ENCODE measurements at regions not wholly inside any gene's neighbourhood (a gene's known extent, or its start where the extent isn't known, plus 50 kb on each side); places are given as distances from the start of the nearest gene placed in this dataset.
"Not testable (repeated sequence)": the region's sequence is repeated elsewhere in the genome, so short reads cannot be mapped to it uniquely, and the experiment has no call there.

- DNase-seq (ENCODE audit: low read depth): no peak
These were observed 343.4 kb downstream of the GPD2 start for GRCh38 chr2:156779416-156780120.

DNA sequence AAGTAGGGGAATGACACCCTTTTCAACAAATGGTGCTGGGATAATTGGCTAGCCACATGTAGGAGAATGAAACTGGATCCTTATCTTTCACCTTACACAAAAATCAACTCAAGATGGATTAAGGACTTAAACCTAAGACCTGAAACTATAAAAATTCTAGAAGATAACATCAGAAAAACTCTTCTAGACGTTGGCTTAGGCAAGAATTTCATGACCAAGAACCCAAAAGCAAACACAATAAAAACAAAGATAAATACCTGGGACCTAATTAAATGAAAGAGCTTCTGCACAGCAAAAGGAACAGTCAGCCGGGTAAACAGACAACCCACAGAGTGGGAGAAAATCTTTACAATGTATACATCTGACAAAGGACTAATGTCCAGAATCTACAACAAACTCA is 345.5 kb downstream of the GPD2 start:
- not testable (repeated sequence) for DNase-seq (ENCODE audit: low read depth)

- no peak for DNase-seq (ENCODE audit: low read depth)
These were observed 348.0 kb downstream of the GPD2 start for GRCh38 chr2:156784020-156784701.

DNA sequence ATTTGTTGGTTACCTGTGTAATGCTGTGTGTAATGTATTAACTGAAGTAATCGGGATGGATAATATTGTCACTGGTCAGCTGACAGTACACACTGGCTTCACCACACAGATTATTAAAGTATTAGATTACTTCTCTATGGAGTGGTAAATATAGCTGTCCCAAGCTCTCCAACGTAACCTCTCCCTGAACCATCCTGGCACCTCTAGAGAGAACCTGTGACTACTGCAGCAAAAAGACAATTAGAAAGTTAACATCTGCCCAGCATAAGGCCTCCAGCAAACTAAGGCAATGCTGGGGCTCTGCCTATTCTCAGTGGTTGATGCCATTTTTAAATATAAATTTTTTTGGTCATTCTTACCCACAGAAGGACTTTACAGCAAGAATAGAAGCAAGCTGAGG is 351.3 kb downstream of the GPD2 start:
- DNase-seq (ENCODE audit: low read depth): no peak

- DNase-seq (ENCODE audit: low read depth): no peak
These were observed 354.3 kb downstream of the GPD2 start for GRCh38 chr2:156790343-156791037.

DNA sequence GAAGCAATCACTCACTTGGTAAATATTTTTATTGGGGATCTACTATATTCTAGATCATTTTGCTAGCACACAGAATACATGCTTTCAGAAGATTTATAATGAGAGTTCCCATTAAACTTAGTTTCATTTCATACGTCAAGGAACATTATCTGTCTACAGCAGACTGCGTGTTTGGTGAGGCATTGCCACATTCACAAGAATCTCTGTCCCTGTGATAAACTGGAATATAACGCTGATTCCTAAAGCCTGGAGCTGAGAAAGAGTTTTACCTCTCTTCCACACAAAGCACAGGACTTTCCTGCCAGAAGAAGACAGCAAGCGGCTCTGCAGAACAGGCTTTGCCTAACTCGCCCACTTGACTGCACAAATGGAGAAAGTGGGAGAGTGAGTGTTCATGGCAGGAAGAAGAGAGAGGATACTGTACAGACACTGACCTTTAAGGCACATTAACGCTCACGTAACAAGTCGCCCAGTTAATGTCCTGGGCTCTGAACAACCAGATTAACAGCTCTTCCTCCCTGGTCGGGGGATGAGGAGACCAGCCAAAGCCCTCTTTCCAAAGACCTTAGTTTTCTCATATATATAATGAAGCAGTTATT is 356.2 kb downstream of the GPD2 start:
- no peak for DNase-seq (ENCODE audit: low read depth)

DNA sequence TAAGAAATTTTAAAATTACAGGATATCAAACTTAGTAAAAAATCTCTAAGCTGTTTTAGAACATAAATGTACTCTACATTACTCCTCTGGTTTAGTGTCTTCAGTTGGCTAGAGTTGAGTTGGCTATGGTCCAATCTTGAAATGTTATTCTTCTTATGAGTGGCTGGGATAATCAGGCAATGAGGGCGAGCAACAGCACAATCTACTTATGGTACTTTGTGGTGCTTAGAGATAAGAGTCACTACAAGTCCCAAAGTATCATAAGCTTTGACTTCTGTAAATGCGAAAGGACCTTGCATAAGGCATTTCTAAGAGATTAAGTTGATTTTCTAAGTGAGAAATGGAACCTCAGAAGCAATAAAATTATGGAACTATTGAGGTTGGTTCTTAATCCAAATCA is 361.7 kb downstream of the GPD2 start:
- DNase-seq (ENCODE audit: low read depth): no peak

- no peak for DNase-seq (ENCODE audit: low read depth)
These were observed 364.0 kb downstream of the GPD2 start for GRCh38 chr2:156800065-156800653.

GRCh38 chr2:156800781-156801361 is 364.7 kb downstream of the GPD2 start:
- DNase-seq (ENCODE audit: low read depth): no peak

- no peak for DNase-seq (ENCODE audit: low read depth)
These were observed 367.1 kb downstream of the GPD2 start for GRCh38 chr2:156803243-156803642.

DNA sequence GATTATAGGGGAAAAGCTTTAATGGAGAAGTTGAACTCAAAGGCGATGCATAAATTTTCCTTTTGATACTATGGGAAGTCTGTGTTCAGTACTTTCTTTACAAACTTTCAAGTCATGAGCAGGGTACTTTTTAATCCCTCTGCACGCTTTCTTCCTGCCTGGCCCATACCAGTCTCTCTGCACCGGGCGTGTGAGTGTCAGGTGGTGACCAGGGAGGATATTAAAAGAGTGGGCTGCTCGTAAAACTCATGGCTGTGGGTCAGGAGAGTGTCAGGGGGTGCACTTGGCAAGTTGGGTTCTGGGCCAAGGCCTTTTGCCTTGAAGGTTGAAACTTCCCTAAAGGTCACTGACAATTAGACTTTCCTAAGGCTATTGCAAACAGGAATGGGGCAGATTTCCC is 367.8 kb downstream of the GPD2 start:
- DNase-seq (ENCODE audit: low read depth): no peak

DNA sequence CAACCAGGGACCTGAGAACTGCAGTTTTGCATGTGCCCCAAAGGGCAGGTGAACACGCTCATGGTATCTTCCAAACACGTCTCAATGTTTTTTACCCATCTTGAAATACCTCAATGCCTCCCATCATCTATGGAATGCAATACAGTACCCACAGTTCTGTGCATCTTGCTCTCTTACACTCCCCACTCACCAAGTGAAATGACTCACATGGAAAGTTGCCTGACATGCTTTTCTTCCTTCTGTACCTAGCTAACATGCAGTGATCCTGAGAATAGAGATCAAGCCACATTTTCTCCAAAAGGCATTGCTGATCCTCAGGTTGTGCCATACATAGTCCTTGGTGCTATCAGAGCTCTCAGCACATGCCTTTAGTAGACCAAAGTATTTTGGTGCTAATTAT is 373.9 kb downstream of the GPD2 start:
- DNase-seq (ENCODE audit: low read depth): no peak

GRCh38 chr2:156812496-156812895 is 376.3 kb downstream of the GPD2 start:
- DNase-seq (ENCODE audit: low read depth): no peak

- no peak for DNase-seq (ENCODE audit: low read depth)
These were observed 381.3 kb downstream of the GPD2 start for GRCh38 chr2:156817430-156817829.

DNA sequence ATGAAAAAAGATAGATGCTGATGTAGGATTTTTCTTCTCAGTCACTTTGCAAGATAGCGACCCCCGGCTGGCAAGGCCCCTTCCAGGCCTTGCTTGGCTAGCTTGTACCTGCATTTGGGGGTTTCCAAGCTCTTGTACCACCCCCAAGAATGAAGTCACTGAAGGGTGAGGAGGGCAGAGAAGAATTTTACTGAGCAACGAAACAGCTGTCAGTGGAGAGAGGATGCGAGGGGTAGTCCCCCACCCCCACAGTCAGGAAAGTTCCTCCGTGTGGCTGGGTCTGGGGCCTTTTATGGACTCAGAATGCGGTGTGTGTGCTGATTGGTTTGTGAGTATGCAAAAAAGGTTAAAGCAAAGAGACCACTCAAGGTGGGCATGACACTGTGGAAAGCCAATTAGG is 382.0 kb downstream of the GPD2 start:
- DNase-seq (ENCODE audit: low read depth): no peak

- DNase-seq (ENCODE audit: low read depth): peak; percentile 2
These were observed 382.8 kb downstream of the GPD2 start for GRCh38 chr2:156818944-156819343.

DNA sequence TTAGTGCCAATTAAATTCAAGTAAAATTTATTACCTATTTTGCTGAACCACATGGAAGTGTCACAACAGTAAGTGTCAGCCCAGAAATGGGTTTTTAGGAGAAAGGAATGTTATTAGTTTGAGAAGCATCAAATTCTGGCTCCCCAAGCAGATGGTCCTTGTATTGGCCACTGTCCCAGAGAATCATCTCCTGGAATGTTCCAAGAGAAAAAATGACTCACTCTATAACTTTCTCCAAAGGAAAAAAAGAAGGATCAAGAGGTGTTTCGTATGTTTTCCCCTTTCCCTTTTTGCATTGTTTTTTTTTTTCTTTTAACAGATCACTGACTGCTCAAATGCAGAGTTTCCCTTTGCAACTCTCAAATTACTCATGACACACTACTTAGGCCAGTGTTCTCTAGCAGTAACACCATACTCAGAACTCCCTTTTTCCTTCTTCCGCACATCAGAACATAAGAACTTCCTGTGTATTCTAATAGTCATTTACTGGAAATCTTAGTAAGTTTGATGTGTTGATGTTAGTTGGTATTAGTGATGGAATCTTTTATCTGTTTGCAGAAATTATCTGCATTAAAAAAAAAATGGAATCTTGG is 390.3 kb downstream of the GPD2 start:
- peak; percentile 39 for DNase-seq (ENCODE audit: low read depth)

GRCh38 chr2:156834431-156834830 is 398.3 kb downstream of the GPD2 start:
- no peak for DNase-seq (ENCODE audit: low read depth)

GRCh38 chr2:156837635-156838370 is 401.6 kb downstream of the GPD2 start:
- DNase-seq (ENCODE audit: low read depth): no peak

GRCh38 chr2:156841321-156841720 is 405.1 kb downstream of the GPD2 start:
- no peak for DNase-seq (ENCODE audit: low read depth)

Data from amniotic epithelial cell (primary cell).